ENCODE measurements at regions not wholly inside any gene's neighbourhood (a gene's known extent, or its start where the extent isn't known, plus 50 kb on each side); places are given as distances from the start of the nearest gene placed in this dataset.

DNA sequence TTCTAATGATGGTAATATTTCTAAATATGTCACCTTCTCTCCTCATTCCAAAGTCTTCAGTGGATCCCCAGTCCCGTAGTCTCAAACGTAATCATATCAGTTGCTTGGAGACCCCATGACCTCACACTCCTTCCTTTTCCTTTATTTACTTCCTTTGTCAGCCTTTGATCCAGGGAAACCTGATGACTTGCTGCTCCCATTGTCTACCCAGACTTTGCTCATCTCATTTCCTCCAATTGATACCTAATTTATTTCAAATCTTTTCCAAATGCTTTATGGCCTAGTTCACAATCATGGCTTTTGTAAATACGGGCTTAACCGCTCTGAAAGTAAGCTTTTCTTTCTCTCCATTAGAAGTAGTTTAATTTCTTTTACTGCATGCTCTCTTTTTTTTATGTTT is 402.4 kb upstream of the CYRIA start:
- Histone ChIP-seq H3K9me3 (no peaks in the 10 kb centered on the region), H3K27ac (no peak overlapping the region), H3K4me1 (no peaks in the 10 kb centered on the region), H3K27me3 (no peaks in the 10 kb centered on the region), H3K4me3 (no peak overlapping the region), H3K36me3 (no peaks in the 10 kb centered on the region)
- no peak for DNase-seq
- TF ChIP-seq POLR2A (IDR thresholded peaks at IDR 0.05): no peak
- no peak for TF ChIP-seq CTCF (IDR thresholded peaks at IDR 0.05)

- Histone ChIP-seq H3K27ac (no peak overlapping the region), H3K4me3 (no peak overlapping the region), H3K27me3 (no peaks in the 10 kb centered on the region), H3K9me3 (no peaks in the 10 kb centered on the region), H3K4me1 (no peaks in the 10 kb centered on the region), H3K36me3 (no peaks in the 10 kb centered on the region)
- no peak for TF ChIP-seq POLR2A (IDR thresholded peaks at IDR 0.05)
- no peak for TF ChIP-seq CTCF (IDR thresholded peaks at IDR 0.05)
- DNase-seq: no peak
Observed at GRCh38 chr2:17065536-17065935, 399.9 kb upstream of the CYRIA start.

DNA sequence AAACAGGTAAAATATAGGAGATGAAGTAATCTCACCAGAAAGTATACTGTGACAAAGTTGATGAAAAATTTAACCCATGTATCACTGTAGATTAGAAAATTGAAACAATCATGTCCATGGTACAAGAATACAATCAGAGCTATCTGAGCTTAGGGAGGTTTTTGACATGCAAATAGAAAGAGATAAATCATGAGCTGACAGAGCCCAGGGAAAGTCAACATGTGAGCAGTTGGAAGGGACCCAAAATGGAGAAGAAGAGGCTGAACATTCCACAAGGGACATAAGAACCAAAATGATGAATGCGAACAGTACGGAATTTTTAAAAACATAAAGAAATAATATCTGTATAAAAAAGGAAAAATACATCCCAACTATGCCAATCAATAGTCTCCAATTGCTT is 395.4 kb upstream of the CYRIA start:
- Histone ChIP-seq H3K9me3 (no peaks in the 10 kb centered on the region), H3K4me1 (no peaks in the 10 kb centered on the region), H3K4me3 (no peak overlapping the region), H3K27ac (no peak overlapping the region), H3K36me3 (no peaks in the 10 kb centered on the region), H3K27me3 (no peaks in the 10 kb centered on the region)
- DNase-seq: no peak
- TF ChIP-seq CTCF (IDR thresholded peaks at IDR 0.05) (no peak), POLR2A (IDR thresholded peaks at IDR 0.05) (no peak)

DNA sequence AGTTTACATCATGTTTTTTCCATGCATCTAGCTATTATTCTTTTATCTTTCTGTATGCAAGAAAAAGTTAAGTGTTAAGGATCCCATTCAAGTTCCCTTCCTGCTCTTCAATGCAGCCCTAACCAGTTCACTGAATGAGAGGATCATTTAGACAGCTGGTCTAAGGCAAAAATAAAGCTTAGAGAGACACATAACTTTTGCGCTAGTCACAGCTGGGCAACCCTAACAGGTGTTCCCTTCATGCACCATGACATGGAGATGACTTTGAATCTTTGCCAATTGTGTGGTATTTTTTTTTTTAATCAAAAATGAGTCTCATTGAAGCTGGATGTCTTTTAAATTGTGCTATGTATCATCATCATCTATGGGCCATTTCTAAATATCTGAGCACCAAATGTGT is 393.8 kb upstream of the CYRIA start:
- Histone ChIP-seq H3K4me3 (no peak overlapping the region), H3K27ac (no peak overlapping the region), H3K36me3 (no peaks in the 10 kb centered on the region), H3K9me3 (no peaks in the 10 kb centered on the region), H3K27me3 (no peaks in the 10 kb centered on the region), H3K4me1 (no peaks in the 10 kb centered on the region)
- no peak for DNase-seq
- TF ChIP-seq CTCF (IDR thresholded peaks at IDR 0.05) (no peak), POLR2A (IDR thresholded peaks at IDR 0.05) (no peak)

- H3K27ac ChIP-seq: no peak overlapping the region
- H3K4me1 ChIP-seq: no peaks in the 10 kb centered on the region
- TF ChIP-seq POLR2A (IDR thresholded peaks at IDR 0.05) (no peak), CTCF (IDR thresholded peaks at IDR 0.05) (no peak)
- H3K9me3 ChIP-seq: no peaks in the 10 kb centered on the region
- no peaks in the 10 kb centered on the region for H3K36me3 ChIP-seq
- no peaks in the 10 kb centered on the region for H3K27me3 ChIP-seq
- H3K4me3 ChIP-seq: no peak overlapping the region
- no peak for DNase-seq
Observed at GRCh38 chr2:17058772-17059402, 393.3 kb upstream of the CYRIA start.
